ENCODE measurements at regions not wholly inside any gene's neighbourhood (a gene's known extent, or its start where the extent isn't known, plus 50 kb on each side); places are given as distances from the start of the nearest gene placed in this dataset.

- TF ChIP-seq FOXP2 (optimal IDR thresholded peaks at IDR 0.05; ENCODE audit: borderline replicate concordance, extremely low read depth, extremely low read length, insufficient read depth) = no peak
- TF ChIP-seq TAF1 (IDR thresholded peaks at IDR 0.05; ENCODE audit: borderline replicate concordance, insufficient read depth, low read length) = no peak
- TF ChIP-seq SIN3A (IDR thresholded peaks at IDR 0.05; ENCODE audit: borderline replicate concordance, insufficient read depth, low read length) = no peak
- TF ChIP-seq REST (IDR thresholded peaks at IDR 0.05; ENCODE audit: insufficient read depth in 1 of 2, low read depth in 2 of 2, low read length in 2 of 2) = no peak
- TF ChIP-seq POLR2AphosphoS5 (IDR thresholded peaks at IDR 0.05; ENCODE audit: low read depth, low read length) = no peak
These were observed 141.0 kb downstream of the GLI2 start for GRCh38 chr2:120876526-120877280.

- TF ChIP-seq SIN3A (IDR thresholded peaks at IDR 0.05; ENCODE audit: borderline replicate concordance, insufficient read depth, low read length) = no peak
- TF ChIP-seq FOXP2 (optimal IDR thresholded peaks at IDR 0.05; ENCODE audit: borderline replicate concordance, extremely low read depth, extremely low read length, insufficient read depth) = no peak
- no peak for TF ChIP-seq POLR2AphosphoS5 (IDR thresholded peaks at IDR 0.05; ENCODE audit: low read depth, low read length)
- no peak for TF ChIP-seq REST (IDR thresholded peaks at IDR 0.05; ENCODE audit: insufficient read depth in 1 of 2, low read depth in 2 of 2, low read length in 2 of 2)
- TF ChIP-seq TAF1 (IDR thresholded peaks at IDR 0.05; ENCODE audit: borderline replicate concordance, insufficient read depth, low read length) = no peak
These were observed 141.7 kb downstream of the GLI2 start for GRCh38 chr2:120877409-120877808.

- no peak for TF ChIP-seq TAF1 (IDR thresholded peaks at IDR 0.05; ENCODE audit: borderline replicate concordance, insufficient read depth, low read length)
- no peak for TF ChIP-seq POLR2AphosphoS5 (IDR thresholded peaks at IDR 0.05; ENCODE audit: low read depth, low read length)
- TF ChIP-seq SIN3A (IDR thresholded peaks at IDR 0.05; ENCODE audit: borderline replicate concordance, insufficient read depth, low read length) = no peak
- no peak for TF ChIP-seq REST (IDR thresholded peaks at IDR 0.05; ENCODE audit: insufficient read depth in 1 of 2, low read depth in 2 of 2, low read length in 2 of 2)
- no peak for TF ChIP-seq FOXP2 (optimal IDR thresholded peaks at IDR 0.05; ENCODE audit: borderline replicate concordance, extremely low read depth, extremely low read length, insufficient read depth)
These were observed 143.3 kb downstream of the GLI2 start for GRCh38 chr2:120878970-120879369.

- TF ChIP-seq SIN3A (IDR thresholded peaks at IDR 0.05; ENCODE audit: borderline replicate concordance, insufficient read depth, low read length) (no peak), REST (IDR thresholded peaks at IDR 0.05; ENCODE audit: insufficient read depth in 1 of 2, low read depth in 2 of 2, low read length in 2 of 2) (no peak), TAF1 (IDR thresholded peaks at IDR 0.05; ENCODE audit: borderline replicate concordance, insufficient read depth, low read length) (no peak), POLR2AphosphoS5 (IDR thresholded peaks at IDR 0.05; ENCODE audit: low read depth, low read length) (no peak), FOXP2 (optimal IDR thresholded peaks at IDR 0.05; ENCODE audit: borderline replicate concordance, extremely low read depth, extremely low read length, insufficient read depth) (no peak)
These were observed 144.0 kb downstream of the GLI2 start for GRCh38 chr2:120879431-120880295.
